ENCODE measurements at regions not wholly inside any gene's neighbourhood (a gene's known extent, or its start where the extent isn't known, plus 50 kb on each side); places are given as distances from the start of the nearest gene placed in this dataset.

- TF ChIP-seq RAD21 (IDR thresholded peaks at IDR 0.05; ENCODE audit: low read length) (no peak), POLR2A (IDR thresholded peaks at IDR 0.05; ENCODE audit: low read depth, low read length) (no peak), USF2 (IDR thresholded peaks at IDR 0.05; ENCODE audit: low read depth, low read length) (no peak), RCOR1 (IDR thresholded peaks at IDR 0.05; ENCODE audit: insufficient replicate concordance, low read length) (no peak), CTCF (conservative IDR thresholded peaks at IDR 0.05; ENCODE audit: low read depth, low read length) (no peak), BHLHE40 (IDR thresholded peaks at IDR 0.05; ENCODE audit: low read depth, low read length) (no peak), RFX5 (IDR thresholded peaks at IDR 0.05; ENCODE audit: low read depth, low read length) (no peak), ELK1 (IDR thresholded peaks at IDR 0.05; ENCODE audit: borderline replicate concordance, low read depth, low read length) (no peak), NFE2L2 (IDR thresholded peaks at IDR 0.05; ENCODE audit: low read depth, low read length) (no peak), CEBPB (IDR thresholded peaks at IDR 0.05; ENCODE audit: low read depth, low read length) (no peak), MAZ (IDR thresholded peaks at IDR 0.05; ENCODE audit: borderline replicate concordance, low read depth, low read length) (no peak), FOS (IDR thresholded peaks at IDR 0.05; ENCODE audit: low read depth, low read length) (no peak), CHD1 (IDR thresholded peaks at IDR 0.05; ENCODE audit: low read depth, low read length) (no peak)
These were observed 177.3 kb upstream of the CDKN3 start for GRCh38 chr14:54219261-54220070.
